Loucy (cell line): ENCODE measurements at regions not wholly inside any gene's neighbourhood (a gene's known extent, or its start where the extent isn't known, plus 50 kb on each side); places are given as distances from the start of the nearest gene placed in this dataset.

Experiments
- H2AFZ ChIP-seq: fragments of 200-600 bp; sonication (generic); 2 replicates; pipeline ENCODE4 v1.6.0; 2016; ENCODE audit warnings: antibody characterized with exemption, mild to moderate bottlenecking, low read length, moderate library complexity
- H3F3A ChIP-seq: fragments of 200-600 bp; 2 replicates; pipeline ENCODE4 v1.6.0; 2016; ENCODE audit warnings: antibody characterized with exemption, low read depth, mild to moderate bottlenecking
- H3K27me3 ChIP-seq: fragments of 200-600 bp; sonication (generic); 2 replicates; pipeline ENCODE4 v1.6.1; 2014; ENCODE audit warnings: low read length, mild to moderate bottlenecking; ENCODE audit not compliant: insufficient read depth, poor library complexity, severe bottlenecking
- H3K36me3 ChIP-seq: fragments of 200-600 bp; sonication (generic); 2 replicates; pipeline ENCODE4 v1.6.1; 2016; ENCODE audit warnings: low read length; ENCODE audit not compliant: insufficient read depth
- H3K4me1 ChIP-seq: fragments of 200-600 bp; sonication (generic); 2 replicates; pipeline ENCODE4 v1.5.1; 2014; ENCODE audit warnings: low read length, mild to moderate bottlenecking; ENCODE audit not compliant: insufficient read depth, poor library complexity, severe bottlenecking
- H3K4me2 ChIP-seq: fragments of 200-600 bp; sonication (generic); 2 replicates; pipeline ENCODE4 v1.6.0; 2014; ENCODE audit warnings: antibody characterized with exemption, low read length, low read depth, mild to moderate bottlenecking; ENCODE audit not compliant: poor library complexity, severe bottlenecking
- H3K4me3 ChIP-seq: fragments of 200-600 bp; sonication (generic); 2 replicates; pipeline ENCODE4 v1.5.1; 2014; ENCODE audit warnings: low read length, mild to moderate bottlenecking, mixed read lengths; ENCODE audit not compliant: poor library complexity, severe bottlenecking
- H3K79me2 ChIP-seq: fragments of 200-600 bp; sonication (generic); 2 replicates; pipeline ENCODE4 v1.6.1; 2014; ENCODE audit warnings: low read length; ENCODE audit not compliant: insufficient read depth
- H3K9ac ChIP-seq: fragments of 200-600 bp; sonication (generic); 2 replicates; pipeline ENCODE4 v1.6.0; 2014; ENCODE audit warnings: mild to moderate bottlenecking, low read depth, low read length, moderate library complexity; ENCODE audit not compliant: poor library complexity, severe bottlenecking
- H3K9me2 ChIP-seq: fragments of 200-600 bp; sonication (generic); replicated peaks from 2 replicates; pipeline ENCODE4 v1.6.1; 2016; ENCODE audit warnings: low read depth, low read length, mixed read lengths
- H3K9me3 ChIP-seq: fragments of 200-600 bp; sonication (generic); 2 replicates; pipeline ENCODE4 v1.6.1; 2014; ENCODE audit warnings: mild to moderate bottlenecking, antibody characterized with exemption, low read length, low read depth; ENCODE audit not compliant: insufficient read depth
- H4K20me1 ChIP-seq: fragments of 200-600 bp; sonication (generic); 2 replicates; pipeline ENCODE4 v1.6.0; 2014; ENCODE audit warnings: antibody characterized with exemption, low read length, mild to moderate bottlenecking; ENCODE audit not compliant: insufficient read depth, poor library complexity, severe bottlenecking
- EZH2phosphoT487 ChIP-seq: fragments of 200-600 bp; IDR thresholded peaks from 2 replicates; pipeline ENCODE4 v1.6.1; 2018; ENCODE audit warnings: antibody characterized with exemption, mild to moderate bottlenecking, moderate library complexity, borderline replicate concordance
- TF ChIP-seq, protein P1 (sequence below): fragments of 200-600 bp; sonication (generic); conservative IDR thresholded peaks from 2 replicates; pipeline ENCODE4 v1.5.1; 2014; ENCODE audit warnings: mild to moderate bottlenecking, antibody characterized with exemption, low read length

- H2AFZ ChIP-seq = no peak overlapping the region
- TF ChIP-seq, protein P1, sequence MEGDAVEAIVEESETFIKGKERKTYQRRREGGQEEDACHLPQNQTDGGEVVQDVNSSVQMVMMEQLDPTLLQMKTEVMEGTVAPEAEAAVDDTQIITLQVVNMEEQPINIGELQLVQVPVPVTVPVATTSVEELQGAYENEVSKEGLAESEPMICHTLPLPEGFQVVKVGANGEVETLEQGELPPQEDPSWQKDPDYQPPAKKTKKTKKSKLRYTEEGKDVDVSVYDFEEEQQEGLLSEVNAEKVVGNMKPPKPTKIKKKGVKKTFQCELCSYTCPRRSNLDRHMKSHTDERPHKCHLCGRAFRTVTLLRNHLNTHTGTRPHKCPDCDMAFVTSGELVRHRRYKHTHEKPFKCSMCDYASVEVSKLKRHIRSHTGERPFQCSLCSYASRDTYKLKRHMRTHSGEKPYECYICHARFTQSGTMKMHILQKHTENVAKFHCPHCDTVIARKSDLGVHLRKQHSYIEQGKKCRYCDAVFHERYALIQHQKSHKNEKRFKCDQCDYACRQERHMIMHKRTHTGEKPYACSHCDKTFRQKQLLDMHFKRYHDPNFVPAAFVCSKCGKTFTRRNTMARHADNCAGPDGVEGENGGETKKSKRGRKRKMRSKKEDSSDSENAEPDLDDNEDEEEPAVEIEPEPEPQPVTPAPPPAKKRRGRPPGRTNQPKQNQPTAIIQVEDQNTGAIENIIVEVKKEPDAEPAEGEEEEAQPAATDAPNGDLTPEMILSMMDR = no peak
- TF ChIP-seq EZH2phosphoT487 = no peak
- no peak overlapping the region for H3K9ac ChIP-seq
- peaks cover 38% of the 10 kb centered on the region for H3K4me1 ChIP-seq
- H3K9me2 ChIP-seq = no peaks in the 10 kb centered on the region
- H4K20me1 ChIP-seq = no peaks in the 10 kb centered on the region
- no peaks in the 10 kb centered on the region for H3K36me3 ChIP-seq
- no peaks in the 10 kb centered on the region for H3K9me3 ChIP-seq
- H3K27me3 ChIP-seq = no peaks in the 10 kb centered on the region
- no peaks in the 10 kb centered on the region for H3F3A ChIP-seq
- H3K79me2 ChIP-seq = no peaks in the 10 kb centered on the region
- H3K4me3 ChIP-seq = no peak overlapping the region
- H3K4me2 ChIP-seq = no peak overlapping the region
These were observed 217.3 kb downstream of the SHQ1 start for GRCh38 chr3:72630969-72631344.

DNA sequence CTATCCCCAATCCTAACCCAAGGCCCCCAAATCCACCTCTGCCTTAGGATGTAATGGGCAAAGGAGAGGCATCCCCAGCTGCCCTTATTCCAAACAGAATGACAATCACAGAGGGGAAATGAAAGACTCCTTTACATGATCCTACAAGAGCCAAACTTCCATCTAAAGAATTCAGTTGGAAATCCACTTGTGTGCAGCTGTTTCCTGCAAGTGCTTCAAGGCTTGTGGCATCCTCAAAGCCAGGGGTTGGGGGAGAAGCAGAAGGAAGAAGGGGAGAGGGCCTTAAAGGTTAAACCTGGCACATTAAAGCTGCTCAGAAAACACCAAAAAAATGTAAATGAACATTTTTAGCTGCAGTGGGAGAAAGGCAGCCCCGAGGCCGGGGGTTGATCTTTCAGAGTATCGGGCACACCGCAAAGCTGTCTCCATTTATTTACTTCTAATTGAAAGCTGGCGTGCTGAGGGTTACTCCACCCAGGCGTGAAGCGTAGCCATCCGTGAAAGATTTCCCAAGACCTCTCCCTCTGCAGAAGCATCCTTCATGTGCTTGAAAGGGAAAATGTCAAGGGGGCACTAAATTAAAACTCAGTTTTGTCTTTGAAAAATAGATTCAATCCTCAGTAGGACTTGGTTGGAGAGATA lies 217.8 kb downstream of the SHQ1 start:
- no peaks in the 10 kb centered on the region for H3K9me3 ChIP-seq
- H3K36me3 ChIP-seq = no peaks in the 10 kb centered on the region
- no peak overlapping the region for H3K4me2 ChIP-seq
- no peak overlapping the region for H3K4me3 ChIP-seq
- no peak overlapping the region for H2AFZ ChIP-seq
- H3K9ac ChIP-seq = no peak overlapping the region
- TF ChIP-seq, protein P1 = no peak
- no peak for TF ChIP-seq EZH2phosphoT487
- no peaks in the 10 kb centered on the region for H3F3A ChIP-seq
- no peaks in the 10 kb centered on the region for H3K79me2 ChIP-seq
- peaks cover 38% of the 10 kb centered on the region for H3K4me1 ChIP-seq
- no peaks in the 10 kb centered on the region for H3K27me3 ChIP-seq
- no peaks in the 10 kb centered on the region for H4K20me1 ChIP-seq
- H3K9me2 ChIP-seq = no peaks in the 10 kb centered on the region

GRCh38 chr3:72629191-72629631 lies 219.0 kb downstream of the SHQ1 start:
- Histone ChIP-seq H2AFZ (peak overlapping the region; percentile 51; the same call in 1 of the 2 replicates), H3K9ac (peak overlapping the region; percentile 31), H3K36me3 (no peaks in the 10 kb centered on the region), H3K79me2 (no peaks in the 10 kb centered on the region), H3K4me3 (no peak overlapping the region), H3K27me3 (no peaks in the 10 kb centered on the region), H3K4me1 (peaks cover 38% of the 10 kb centered on the region), H4K20me1 (no peaks in the 10 kb centered on the region), H3K9me3 (no peaks in the 10 kb centered on the region), H3K4me2 (peak overlapping the region; percentile 60), H3F3A (no peaks in the 10 kb centered on the region), H3K9me2 (no peaks in the 10 kb centered on the region)
- TF ChIP-seq, protein P1 = no peak
- no peak for TF ChIP-seq EZH2phosphoT487
